ENCODE measurements at regions not wholly inside any gene's neighbourhood (a gene's known extent, or its start where the extent isn't known, plus 50 kb on each side); places are given as distances from the start of the nearest gene placed in this dataset.
A peak's percentile ranks its signal among the peaks of the same experiment; 100 is the strongest.

- H2BK12ac ChIP-seq (ENCODE audit: low read length), result peak overlapping the region; percentile 80
- no peak overlapping the region for H2AFZ ChIP-seq (ENCODE audit: insufficient read depth, low read length, poor library complexity)
- peak overlapping the region; percentile 0 for H3K27ac ChIP-seq (ENCODE audit: low read depth, low read length)
- WGBS (ENCODE audit: extremely low coverage, insufficient coverage, insufficient read length), result no CpG with 5 or more reads among the region's 7 CpGs
- H3K4me3 ChIP-seq (ENCODE audit: low read depth, low read length), result no peak overlapping the region
- no peak overlapping the region for H3K18ac ChIP-seq (ENCODE audit: low read length)
- H4K91ac ChIP-seq (ENCODE audit: low read depth, low read length), result peak overlapping the region; percentile 8
- peak overlapping the region; percentile 53 for H4K8ac ChIP-seq (ENCODE audit: low read depth, low read length)
- peaks cover 10% of the 10 kb centered on the region for H3K79me1 ChIP-seq (ENCODE audit: low read length)
- no peak overlapping the region for H3K23ac ChIP-seq (ENCODE audit: low read length)
- H2BK120ac ChIP-seq (ENCODE audit: insufficient read depth, low read length, poor library complexity), result peak overlapping the region; percentile 54
- H3K4me2 ChIP-seq (ENCODE audit: low read length), result no peak overlapping the region
- no peaks in the 10 kb centered on the region for H3K9me3 ChIP-seq (ENCODE audit: insufficient read depth, low read depth, low read length)
- H2AK5ac ChIP-seq (ENCODE audit: low read length), result peak overlapping the region; percentile 9
- no peaks in the 10 kb centered on the region for H3K36me3 ChIP-seq (ENCODE audit: control insufficient read depth in 1 of 2, insufficient read depth in 2 of 2, low read length in 2 of 2)
- H3K79me2 ChIP-seq (ENCODE audit: control insufficient read depth, insufficient read depth, low read length, poor library complexity), result no peaks in the 10 kb centered on the region
- no peak overlapping the region for H3K9ac ChIP-seq (ENCODE audit: low read length)
- H4K12ac ChIP-seq (ENCODE audit: low read depth, low read length), result no peak overlapping the region
- peaks cover 15 to 19% of the 10 kb centered on the region in 2 experiments for H3K4me1 ChIP-seq (ENCODE audit: control insufficient read depth in 1 of 2, insufficient read depth in 2 of 2, low read length in 2 of 2)
- no peak for DNase-seq
- H3K4ac ChIP-seq (ENCODE audit: low read depth, low read length), result peak overlapping the region; percentile 1
- no peaks in the 10 kb centered on the region for H3K27me3 ChIP-seq (ENCODE audit: insufficient read depth, low read length)
- H3K14ac ChIP-seq (ENCODE audit: low read length), result peak overlapping the region; percentile 9
- peak overlapping the region; percentile 4 for H2BK5ac ChIP-seq (ENCODE audit: low read depth, low read length, poor library complexity)
Observed at GRCh38 chr1:229716704-229717103, 90.7 kb downstream of the URB2 start.

- no peaks in the 10 kb centered on the region for H3K27me3 ChIP-seq (ENCODE audit: insufficient read depth, low read length)
- H3K4ac ChIP-seq (ENCODE audit: low read depth, low read length), result no peak overlapping the region
- H3K27ac ChIP-seq (ENCODE audit: low read depth, low read length), result no peak overlapping the region
- no peak overlapping the region for H2BK12ac ChIP-seq (ENCODE audit: low read length)
- no peak overlapping the region for H4K91ac ChIP-seq (ENCODE audit: low read depth, low read length)
- H3K4me1 ChIP-seq (ENCODE audit: control insufficient read depth in 1 of 2, insufficient read depth in 2 of 2, low read length in 2 of 2), result peaks cover 15 to 19% of the 10 kb centered on the region in 2 experiments
- no CpG with 5 or more reads among the region's 7 CpGs for WGBS (ENCODE audit: extremely low coverage, insufficient coverage, insufficient read length)
- no peak for DNase-seq
- H3K18ac ChIP-seq (ENCODE audit: low read length), result no peak overlapping the region
- H2AFZ ChIP-seq (ENCODE audit: insufficient read depth, low read length, poor library complexity), result no peak overlapping the region
- no peak overlapping the region for H3K9ac ChIP-seq (ENCODE audit: low read length)
- no peak overlapping the region for H3K4me2 ChIP-seq (ENCODE audit: low read length)
- H3K79me2 ChIP-seq (ENCODE audit: control insufficient read depth, insufficient read depth, low read length, poor library complexity), result no peaks in the 10 kb centered on the region
- H3K9me3 ChIP-seq (ENCODE audit: insufficient read depth, low read depth, low read length), result no peaks in the 10 kb centered on the region
- H3K36me3 ChIP-seq (ENCODE audit: control insufficient read depth in 1 of 2, insufficient read depth in 2 of 2, low read length in 2 of 2), result no peaks in the 10 kb centered on the region
- H4K8ac ChIP-seq (ENCODE audit: low read depth, low read length), result no peak overlapping the region
- H3K14ac ChIP-seq (ENCODE audit: low read length), result no peak overlapping the region
- no peak overlapping the region for H4K12ac ChIP-seq (ENCODE audit: low read depth, low read length)
- H3K79me1 ChIP-seq (ENCODE audit: low read length), result peaks cover 10% of the 10 kb centered on the region
- H3K4me3 ChIP-seq (ENCODE audit: low read depth, low read length), result no peak overlapping the region
- no peak overlapping the region for H2BK120ac ChIP-seq (ENCODE audit: insufficient read depth, low read length, poor library complexity)
- no peak overlapping the region for H2AK5ac ChIP-seq (ENCODE audit: low read length)
- H2BK5ac ChIP-seq (ENCODE audit: low read depth, low read length, poor library complexity), result no peak overlapping the region
- no peak overlapping the region for H3K23ac ChIP-seq (ENCODE audit: low read length)
Observed at GRCh38 chr1:229717786-229718576, 91.9 kb downstream of the URB2 start.

GRCh38 chr1:229726061-229726460 is 100.0 kb downstream of the URB2 start:
- Histone ChIP-seq H3K18ac (ENCODE audit: low read length) (no peak overlapping the region), H3K79me2 (ENCODE audit: control insufficient read depth, insufficient read depth, low read length, poor library complexity) (no peaks in the 10 kb centered on the region), H3K9me3 (ENCODE audit: insufficient read depth, low read depth, low read length) (no peaks in the 10 kb centered on the region), H3K36me3 (ENCODE audit: control insufficient read depth in 1 of 2, insufficient read depth in 2 of 2, low read length in 2 of 2) (no peaks in the 10 kb centered on the region), H4K91ac (ENCODE audit: low read depth, low read length) (no peak overlapping the region), H3K27me3 (ENCODE audit: insufficient read depth, low read length) (no peaks in the 10 kb centered on the region), H3K79me1 (ENCODE audit: low read length) (no peaks in the 10 kb centered on the region), H2BK12ac (ENCODE audit: low read length) (no peak overlapping the region), H2AFZ (ENCODE audit: insufficient read depth, low read length, poor library complexity) (no peak overlapping the region), H3K4me3 (ENCODE audit: low read depth, low read length) (no peak overlapping the region), H2BK5ac (ENCODE audit: low read depth, low read length, poor library complexity) (no peak overlapping the region), H3K4me2 (ENCODE audit: low read length) (no peak overlapping the region), H3K4ac (ENCODE audit: low read depth, low read length) (no peak overlapping the region), H3K23ac (ENCODE audit: low read length) (no peak overlapping the region), H3K27ac (ENCODE audit: low read depth, low read length) (no peak overlapping the region), H4K8ac (ENCODE audit: low read depth, low read length) (no peak overlapping the region), H3K9ac (ENCODE audit: low read length) (no peak overlapping the region), H4K12ac (ENCODE audit: low read depth, low read length) (no peak overlapping the region), H3K4me1 (ENCODE audit: control insufficient read depth in 1 of 2, insufficient read depth in 2 of 2, low read length in 2 of 2) (no peaks in the 10 kb centered on the region), H3K14ac (ENCODE audit: low read length) (no peak overlapping the region), H2BK120ac (ENCODE audit: insufficient read depth, low read length, poor library complexity) (no peak overlapping the region), H2AK5ac (ENCODE audit: low read length) (no peak overlapping the region)
- DNase-seq, result no peak
- no CpG with 5 or more reads among the region's 3 CpGs for WGBS (ENCODE audit: extremely low coverage, insufficient coverage, insufficient read length)

DNA sequence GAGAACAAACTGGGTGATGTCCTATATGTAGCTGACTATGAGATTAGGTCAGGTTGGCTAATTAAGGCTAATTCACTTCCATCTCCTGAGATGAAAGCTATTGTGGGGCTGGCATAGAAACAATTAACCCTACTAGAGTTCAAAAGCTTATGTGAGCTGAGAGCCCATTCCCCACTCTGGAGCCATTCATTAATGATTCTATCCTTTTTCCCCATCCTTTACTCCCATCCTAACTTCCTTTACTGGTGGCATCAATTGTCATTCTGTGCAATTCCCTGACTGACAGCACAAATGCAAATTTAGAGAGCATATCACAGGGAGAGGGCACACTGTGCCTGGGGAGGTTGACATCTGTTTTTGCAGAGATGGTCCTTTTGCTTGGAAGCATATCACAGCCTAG is 103.9 kb downstream of the URB2 start:
- no peak overlapping the region for H4K12ac ChIP-seq (ENCODE audit: low read depth, low read length)
- no peak overlapping the region for H3K18ac ChIP-seq (ENCODE audit: low read length)
- H3K23ac ChIP-seq (ENCODE audit: low read length), result no peak overlapping the region
- H3K4ac ChIP-seq (ENCODE audit: low read depth, low read length), result no peak overlapping the region
- no peak for DNase-seq
- no peaks in the 10 kb centered on the region for H3K36me3 ChIP-seq (ENCODE audit: control insufficient read depth in 1 of 2, insufficient read depth in 2 of 2, low read length in 2 of 2)
- peaks cover 2% of the 10 kb centered on the region in 2 experiments for H3K4me1 ChIP-seq (ENCODE audit: control insufficient read depth in 1 of 2, insufficient read depth in 2 of 2, low read length in 2 of 2)
- H3K79me2 ChIP-seq (ENCODE audit: control insufficient read depth, insufficient read depth, low read length, poor library complexity), result no peaks in the 10 kb centered on the region
- no peak overlapping the region for H2BK120ac ChIP-seq (ENCODE audit: insufficient read depth, low read length, poor library complexity)
- H3K27ac ChIP-seq (ENCODE audit: low read depth, low read length), result no peak overlapping the region
- H3K9me3 ChIP-seq (ENCODE audit: insufficient read depth, low read depth, low read length), result no peaks in the 10 kb centered on the region
- H3K9ac ChIP-seq (ENCODE audit: low read length), result peak overlapping the region; percentile 61
- no peak overlapping the region for H2AK5ac ChIP-seq (ENCODE audit: low read length)
- no peaks in the 10 kb centered on the region for H3K79me1 ChIP-seq (ENCODE audit: low read length)
- H2AFZ ChIP-seq (ENCODE audit: insufficient read depth, low read length, poor library complexity), result no peak overlapping the region
- H2BK12ac ChIP-seq (ENCODE audit: low read length), result no peak overlapping the region
- no peak overlapping the region for H3K4me2 ChIP-seq (ENCODE audit: low read length)
- no peak overlapping the region for H3K14ac ChIP-seq (ENCODE audit: low read length)
- no peaks in the 10 kb centered on the region for H3K27me3 ChIP-seq (ENCODE audit: insufficient read depth, low read length)
- H4K8ac ChIP-seq (ENCODE audit: low read depth, low read length), result no peak overlapping the region
- H2BK5ac ChIP-seq (ENCODE audit: low read depth, low read length, poor library complexity), result no peak overlapping the region
- no peak overlapping the region for H4K91ac ChIP-seq (ENCODE audit: low read depth, low read length)
- H3K4me3 ChIP-seq (ENCODE audit: low read depth, low read length), result no peak overlapping the region
